Transverse colon (tissue), 4 donors: ENCODE measurements at regions not wholly inside any gene's neighbourhood (a gene's known extent, or its start where the extent isn't known, plus 50 kb on each side); places are given as distances from the start of the nearest gene placed in this dataset.

ENCODE experiments used
- DNase-seq: peaks from one replicate; pipeline ENCODE4 v3.0.0-alpha.2; 2019
- H3K27ac ChIP-seq, 4 donors: fragments of 200-600 bp; sonication (generic); 2 replicates each; pipeline ENCODE4 v1.5.1; 2016 to 2018; ENCODE audit warnings: inconsistent platforms in 4 of 4
- H3K27me3 ChIP-seq: fragments of 200-600 bp; sonication (generic); 2 replicates; pipeline ENCODE4 v1.5.1; 2017; ENCODE audit warnings: inconsistent platforms
- H3K36me3 ChIP-seq, 4 donors: fragments of 200-600 bp; sonication (generic); 2 replicates each; pipeline ENCODE4 v1.5.1; 2017 to 2019; ENCODE audit warnings: inconsistent platforms in 4 of 4
- H3K4me1 ChIP-seq, 4 donors: fragments of 200-600 bp; sonication (generic); 2 replicates each; pipeline ENCODE4 v1.5.1; 2017 to 2020; ENCODE audit warnings: inconsistent platforms in 4 of 4
- H3K4me3 ChIP-seq, 4 donors: fragments of 200-600 bp; sonication (generic); 1 replicate in 1 of 4; 2 replicates in 3 of 4; pipeline versions ENCODE4 v1.5.1 to v1.6.1; 2017 to 2019; ENCODE audit warnings: inconsistent platforms in 4 of 4
- H3K9me3 ChIP-seq, 2 donors: fragments of 200-600 bp; sonication (generic); 2 replicates each; pipeline ENCODE4 v1.5.1; 2017 to 2019; ENCODE audit warnings: inconsistent platforms in 2 of 2
- EP300 ChIP-seq: sonication (generic); formaldehyde crosslinking; IDR thresholded peaks from one replicate; pipeline ENCODE4 v1.6.1; 2017; ENCODE audit warnings: antibody characterized with exemption, low read depth
- POLR2A ChIP-seq: fragments of 450-650 bp; IDR thresholded peaks from one replicate; pipeline ENCODE4 v1.6.1; 2016; ENCODE audit warnings: antibody characterized with exemption, mild to moderate bottlenecking, moderate library complexity
- POLR2AphosphoS5 ChIP-seq, 3 donors: sonication (generic); formaldehyde crosslinking; IDR thresholded peaks; one replicate each; pipeline ENCODE4 v1.6.1; 2016; ENCODE audit warnings: antibody characterized with exemption in 3 of 3
- WGBS, 2 donors: methylation state at CpG; one replicate each; pipeline ENCODE4 v1.1.5; 2018; ENCODE audit warnings: low coverage in 1 of 2; 5-methylcytosine and 5-hydroxymethylcytosine counted together
- in situ Hi-C, 4 donors: fragments of 200-750 bp; cut with MboI; loops; one replicate each; pipeline versions ENCODE4 v1.15.0 to v1.15.1; 2017; ENCODE audit warnings: low sequenced_read_pairs in 3 of 4, low pct_ligation_motif_present in 1 of 4, low pct_unique_long_range_greater_than_20kb in 1 of 4
- intact Hi-C: fragments of 100-400 bp; cut with DNase I; formaldehyde crosslinking; loops from one replicate; pipeline ENCODE4 v1.15.1; 2023; ENCODE audit warnings: low total_unique reads
- TF ChIP-seq, protein P1 (sequence below), 5 experiments: fragments of 200-600 bp in 3 of 5; fragments of 450-650 bp in 2 of 5; sonication (generic) in 3 of 5; IDR thresholded peaks; 1 replicate in 2 of 5; 2 replicates in 3 of 5; pipeline ENCODE4 v1.5.1; 2016 to 2017; ENCODE audit warnings: antibody characterized with exemption in 5 of 5, inconsistent platforms in 3 of 5, mild to moderate bottlenecking in 2 of 5, moderate library complexity in 1 of 5

- Histone ChIP-seq H3K36me3 (no peaks in the 10 kb centered on the region), H3K27ac (no peak overlapping the region), H3K4me3 (no peak overlapping the region), H3K27me3 (no peaks in the 10 kb centered on the region), H3K4me1 (no peaks in the 10 kb centered on the region), H3K9me3 (no peaks in the 10 kb centered on the region)
- DNase-seq: no peak
- in situ Hi-C loops: loop anchor here in 1 of 4 donors (25.0 kb wide), 1 partner anchor 107 kb away; no protein-coding TSS in a partner anchor
- TF ChIP-seq EP300 (no peak), POLR2A (no peak), POLR2AphosphoS5 (IDR thresholded peaks at IDR 0.05) (no peak)
- TF ChIP-seq, protein P1, sequence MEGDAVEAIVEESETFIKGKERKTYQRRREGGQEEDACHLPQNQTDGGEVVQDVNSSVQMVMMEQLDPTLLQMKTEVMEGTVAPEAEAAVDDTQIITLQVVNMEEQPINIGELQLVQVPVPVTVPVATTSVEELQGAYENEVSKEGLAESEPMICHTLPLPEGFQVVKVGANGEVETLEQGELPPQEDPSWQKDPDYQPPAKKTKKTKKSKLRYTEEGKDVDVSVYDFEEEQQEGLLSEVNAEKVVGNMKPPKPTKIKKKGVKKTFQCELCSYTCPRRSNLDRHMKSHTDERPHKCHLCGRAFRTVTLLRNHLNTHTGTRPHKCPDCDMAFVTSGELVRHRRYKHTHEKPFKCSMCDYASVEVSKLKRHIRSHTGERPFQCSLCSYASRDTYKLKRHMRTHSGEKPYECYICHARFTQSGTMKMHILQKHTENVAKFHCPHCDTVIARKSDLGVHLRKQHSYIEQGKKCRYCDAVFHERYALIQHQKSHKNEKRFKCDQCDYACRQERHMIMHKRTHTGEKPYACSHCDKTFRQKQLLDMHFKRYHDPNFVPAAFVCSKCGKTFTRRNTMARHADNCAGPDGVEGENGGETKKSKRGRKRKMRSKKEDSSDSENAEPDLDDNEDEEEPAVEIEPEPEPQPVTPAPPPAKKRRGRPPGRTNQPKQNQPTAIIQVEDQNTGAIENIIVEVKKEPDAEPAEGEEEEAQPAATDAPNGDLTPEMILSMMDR (IDR thresholded peaks at IDR 0.05): no peak
- intact Hi-C loops: no loop called here
These were observed 194.9 kb downstream of the UTP18 start for GRCh38 chr17:51455211-51455610.

DNA sequence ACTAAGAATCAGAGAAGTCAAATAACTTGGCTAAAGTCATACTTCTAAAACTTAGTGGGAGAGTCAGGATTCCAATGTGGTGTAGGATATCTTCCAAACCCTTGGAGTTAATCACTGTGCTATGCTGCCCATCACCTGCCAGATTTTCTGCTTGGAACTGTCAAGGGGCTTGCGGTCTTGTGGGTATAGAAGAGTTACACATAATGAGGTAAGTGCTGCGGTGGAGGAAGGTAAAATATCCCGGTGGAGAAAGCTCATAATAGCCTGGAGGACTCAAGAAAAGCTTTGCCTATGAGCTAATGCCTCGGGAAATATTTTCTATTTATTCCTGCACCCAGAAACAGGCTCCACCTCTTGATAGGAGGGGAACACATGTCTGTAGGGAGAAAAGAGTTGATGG, 195.6 kb downstream of the UTP18 start:
- Histone ChIP-seq H3K9me3 (no peaks in the 10 kb centered on the region), H3K36me3 (no peaks in the 10 kb centered on the region), H3K27me3 (no peaks in the 10 kb centered on the region), H3K4me1 (no peaks in the 10 kb centered on the region), H3K27ac (no peak overlapping the region), H3K4me3 (no peak overlapping the region)
- intact Hi-C loops (no loop called here), in situ Hi-C loops (loop anchor here in 1 of 4 donors (25.0 kb wide), 1 partner anchor 106 kb away; no protein-coding TSS in a partner anchor)
- TF ChIP-seq EP300: no peak
- TF ChIP-seq, protein P1 (IDR thresholded peaks at IDR 0.05): no peak
- TF ChIP-seq POLR2A: no peak
- TF ChIP-seq POLR2AphosphoS5 (IDR thresholded peaks at IDR 0.05): no peak
- DNase-seq: no peak
- 74 to 87% methylated on average over 4 of the region's 4 CpGs for WGBS, 2 donors

DNA sequence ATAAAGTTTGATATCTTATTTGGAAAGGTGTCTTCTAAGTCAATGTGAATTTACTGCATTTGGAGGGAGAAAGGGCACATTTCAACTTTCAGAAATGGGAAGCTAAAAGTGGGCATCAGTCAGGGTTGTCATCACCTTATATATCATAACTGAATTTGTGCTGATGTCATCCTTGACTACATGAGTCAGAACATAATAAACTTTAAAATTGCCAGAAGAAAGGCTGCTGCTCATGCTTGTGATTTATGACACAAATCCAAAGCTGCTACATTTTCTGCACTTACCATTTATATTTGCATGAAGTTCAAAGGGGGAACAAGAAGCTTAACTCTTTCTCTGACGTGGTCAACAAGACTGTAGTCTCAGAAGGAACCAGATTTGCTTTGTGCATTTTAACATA, 196.6 kb downstream of the UTP18 start:
- Histone ChIP-seq H3K4me1 (no peaks in the 10 kb centered on the region), H3K9me3 (no peaks in the 10 kb centered on the region), H3K36me3 (no peaks in the 10 kb centered on the region), H3K27ac (no peak overlapping the region), H3K4me3 (no peak overlapping the region), H3K27me3 (no peaks in the 10 kb centered on the region)
- 50% methylated on average over 1 of the region's 1 CpG for WGBS, 2 donors
- TF ChIP-seq POLR2AphosphoS5 (IDR thresholded peaks at IDR 0.05) (no peak), POLR2A (no peak), EP300 (no peak)
- TF ChIP-seq, protein P1 (IDR thresholded peaks at IDR 0.05): no peak
- in situ Hi-C loops: loop anchor here in 1 of 4 donors (25.0 kb wide), 1 partner anchor 105 kb away; no protein-coding TSS in a partner anchor
- DNase-seq: no peak
- intact Hi-C loops: no loop called here

DNA sequence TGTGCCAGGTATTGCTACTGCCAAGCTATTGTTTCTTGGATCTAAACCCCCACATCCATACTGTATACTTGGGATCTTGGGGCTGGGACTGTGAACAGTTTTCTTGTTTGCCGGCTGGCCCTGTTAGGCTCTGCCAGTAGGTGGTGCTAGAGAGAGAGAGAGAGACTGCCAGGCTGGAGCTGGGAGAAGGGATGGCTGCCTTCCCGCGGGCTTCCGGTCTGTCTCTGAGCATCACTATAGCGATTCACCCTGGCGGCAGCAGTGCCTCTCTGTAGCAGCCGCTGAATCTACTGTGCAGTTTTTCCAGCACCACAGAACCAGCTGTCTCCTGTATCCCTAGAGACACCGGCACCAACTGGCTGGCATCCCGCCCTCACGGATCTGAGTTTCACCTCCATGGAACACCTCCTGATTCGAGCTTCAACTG, 201.2 kb downstream of the UTP18 start:
- WGBS, 2 donors: 61 to 70% methylated on average over 6 to 11 of the region's 11 CpGs
- no peaks in the 10 kb centered on the region for H3K36me3 ChIP-seq
- H3K27ac ChIP-seq: no peak overlapping the region
- in situ Hi-C loops: loop anchor here in 2 of 4 donors (10.0 to 25.0 kb wide), 2 partner anchors 63 to 101 kb away; no protein-coding TSS in a partner anchor
- peaks cover 4% of the 10 kb centered on the region for H3K27me3 ChIP-seq
- intact Hi-C loops: no loop called here
- H3K4me1 ChIP-seq: no peaks in the 10 kb centered on the region
- no peak for TF ChIP-seq EP300
- TF ChIP-seq POLR2A: no peak
- TF ChIP-seq POLR2AphosphoS5 (IDR thresholded peaks at IDR 0.05): no peak
- TF ChIP-seq, protein P1 (IDR thresholded peaks at IDR 0.05): peak; percentile 33 to 71 (median 40)
- H3K4me3 ChIP-seq: no peak overlapping the region
- H3K9me3 ChIP-seq: no peaks in the 10 kb centered on the region
- peak; percentile 22 for DNase-seq
